Mesodermal cell (in vitro differentiated cells): ENCODE measurements at regions not wholly inside any gene's neighbourhood (a gene's known extent, or its start where the extent isn't known, plus 50 kb on each side); places are given as distances from the start of the nearest gene placed in this dataset.

Experiments used
- H3K27ac ChIP-seq: 2 replicates; pipeline ENCODE4 v1.7.0; 2013; ENCODE audit warnings: mild to moderate bottlenecking, low read depth, low read length, moderate library complexity; ENCODE audit not compliant: severe bottlenecking
- H3K36me3 ChIP-seq: 2 replicates; pipeline ENCODE4 v1.7.1; 2013; ENCODE audit warnings: mild to moderate bottlenecking, low read length, moderate library complexity; ENCODE audit not compliant: control insufficient read depth, insufficient read depth
- H3K4me1 ChIP-seq: one replicate; pipeline ENCODE4 v1.7.1; 2013; ENCODE audit warnings: mild to moderate bottlenecking, low read length; ENCODE audit not compliant: insufficient read depth, control insufficient read depth, poor library complexity, severe bottlenecking
- H3K4me3 ChIP-seq: 2 replicates; pipeline ENCODE4 v1.7.0; 2013; ENCODE audit warnings: low read length, control low read depth, mild to moderate bottlenecking; ENCODE audit not compliant: insufficient read depth, poor library complexity, severe bottlenecking; ENCODE audit errors: extremely low read depth
- H3K9me3 ChIP-seq: 2 replicates; pipeline ENCODE4 v1.7.1; 2013; ENCODE audit warnings: mild to moderate bottlenecking, low read length, moderate library complexity; ENCODE audit not compliant: control insufficient read depth
- WGBS, 2 experiments: methylation state at CpG; one replicate each; pipeline ENCODE4 v1.1.5; 2013; ENCODE audit warnings: missing lambda C conversion rate in 2 of 2; ENCODE audit not compliant: insufficient coverage in 2 of 2; 5-methylcytosine and 5-hydroxymethylcytosine counted together

- Histone ChIP-seq H3K9me3 (no peaks in the 10 kb centered on the region), H3K4me1 (peaks cover 17% of the 10 kb centered on the region), H3K36me3 (no peaks in the 10 kb centered on the region), H3K4me3 (no peak overlapping the region), H3K27ac (no peak overlapping the region)
- WGBS, 2 experiments, result 88 to 93% methylated on average over 18 to 20 of the region's 21 CpGs
Measured at GRCh38 chr22:48494256-48494967, 1333.3 kb downstream of the BRD1 start.

GRCh38 chr22:48493733-48494132, 1333.9 kb downstream of the BRD1 start:
- H3K9me3 ChIP-seq, result no peaks in the 10 kb centered on the region
- no peak overlapping the region for H3K4me3 ChIP-seq
- no peak overlapping the region for H3K27ac ChIP-seq
- 67 to 70% methylated on average over 2 to 5 of the region's 6 CpGs for WGBS, 2 experiments
- no peaks in the 10 kb centered on the region for H3K36me3 ChIP-seq
- H3K4me1 ChIP-seq, result peaks cover 13% of the 10 kb centered on the region

DNA sequence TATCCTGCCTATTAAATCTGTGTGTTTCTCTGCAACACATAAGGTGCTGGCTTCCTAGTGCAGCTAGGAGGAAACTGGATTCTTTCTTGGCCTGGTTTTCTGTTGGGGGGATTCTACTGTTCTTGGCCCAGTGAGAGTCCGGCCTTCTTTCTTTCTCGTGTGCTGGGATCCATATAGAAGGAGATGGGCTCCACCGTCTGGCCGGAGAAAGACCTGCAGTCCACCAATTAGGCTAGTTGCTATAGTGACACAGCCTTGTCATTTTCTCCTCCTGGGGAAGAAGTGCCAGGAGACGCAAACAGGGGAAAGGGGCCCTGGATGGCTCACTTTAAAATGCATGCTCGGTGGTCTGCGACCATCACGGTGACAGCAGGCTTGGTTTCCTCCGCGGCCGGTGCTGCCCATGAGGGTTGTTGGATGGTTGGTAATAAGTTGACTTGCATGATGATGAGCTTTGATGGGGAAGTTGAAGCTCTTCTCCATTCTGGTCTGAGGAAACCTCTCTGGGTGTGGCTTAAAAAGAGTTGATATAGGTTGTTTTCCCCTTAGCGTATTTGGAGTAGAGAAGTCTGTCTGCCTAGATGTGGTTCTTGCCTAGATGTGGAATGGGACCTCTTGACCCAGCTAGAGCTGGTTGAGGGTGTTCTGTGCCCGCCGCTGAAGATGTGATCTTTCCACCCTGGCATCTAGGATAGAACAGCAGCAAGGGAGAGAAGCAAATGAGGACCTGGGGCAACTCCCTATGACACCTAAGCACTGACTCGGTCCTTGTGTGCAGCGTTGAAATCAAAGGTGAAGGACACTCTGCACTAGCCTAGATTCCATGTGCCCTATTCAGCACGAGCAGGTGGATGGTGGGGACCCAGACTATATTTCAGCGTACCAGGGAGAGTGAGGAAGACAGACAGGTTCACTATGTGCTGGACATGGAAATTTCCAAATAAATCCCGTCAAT, 1335.0 kb downstream of the BRD1 start:
- H3K36me3 ChIP-seq, result no peaks in the 10 kb centered on the region
- WGBS, 2 experiments, result 36 to 75% methylated on average over 6 to 16 of the region's 19 CpGs

DNA sequence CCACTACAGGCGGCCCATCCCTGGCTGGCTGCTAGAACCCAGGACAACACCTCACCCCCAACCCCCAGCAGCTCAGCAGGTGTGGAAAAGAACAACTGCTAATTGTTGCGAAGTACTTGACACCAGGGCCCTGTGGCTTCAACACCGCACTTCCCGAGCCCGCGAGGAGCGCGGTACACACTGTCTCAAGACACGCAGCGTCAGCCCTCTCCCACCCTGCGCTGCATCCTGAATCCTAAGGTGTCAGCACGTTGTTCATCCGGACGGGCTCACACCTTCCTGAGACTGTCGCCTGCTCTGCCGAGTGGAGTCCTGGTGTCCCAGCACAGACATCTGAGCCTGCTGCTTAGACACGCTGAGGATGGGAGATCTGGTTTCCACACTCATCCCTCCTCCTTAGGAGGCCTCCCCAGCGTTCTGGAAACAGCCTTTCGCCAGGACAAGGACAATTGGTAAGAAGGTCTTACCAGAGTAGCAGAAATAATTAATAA, 1336.2 kb downstream of the BRD1 start:
- H3K9me3 ChIP-seq, result no peaks in the 10 kb centered on the region
- H3K4me3 ChIP-seq, result no peak overlapping the region
- H3K4me1 ChIP-seq, result peaks cover 12% of the 10 kb centered on the region
- H3K36me3 ChIP-seq, result no peaks in the 10 kb centered on the region
- 10 to 13% methylated on average over 15 to 16 of the region's 19 CpGs for WGBS, 2 experiments
- no peak overlapping the region for H3K27ac ChIP-seq

More for the DNA sequence above, 1335.0 kb downstream of the BRD1 start:
- Histone ChIP-seq H3K9me3 (no peaks in the 10 kb centered on the region), H3K4me3 (no peak overlapping the region), H3K27ac (no peak overlapping the region), H3K4me1 (peaks cover 12% of the 10 kb centered on the region)

DNA sequence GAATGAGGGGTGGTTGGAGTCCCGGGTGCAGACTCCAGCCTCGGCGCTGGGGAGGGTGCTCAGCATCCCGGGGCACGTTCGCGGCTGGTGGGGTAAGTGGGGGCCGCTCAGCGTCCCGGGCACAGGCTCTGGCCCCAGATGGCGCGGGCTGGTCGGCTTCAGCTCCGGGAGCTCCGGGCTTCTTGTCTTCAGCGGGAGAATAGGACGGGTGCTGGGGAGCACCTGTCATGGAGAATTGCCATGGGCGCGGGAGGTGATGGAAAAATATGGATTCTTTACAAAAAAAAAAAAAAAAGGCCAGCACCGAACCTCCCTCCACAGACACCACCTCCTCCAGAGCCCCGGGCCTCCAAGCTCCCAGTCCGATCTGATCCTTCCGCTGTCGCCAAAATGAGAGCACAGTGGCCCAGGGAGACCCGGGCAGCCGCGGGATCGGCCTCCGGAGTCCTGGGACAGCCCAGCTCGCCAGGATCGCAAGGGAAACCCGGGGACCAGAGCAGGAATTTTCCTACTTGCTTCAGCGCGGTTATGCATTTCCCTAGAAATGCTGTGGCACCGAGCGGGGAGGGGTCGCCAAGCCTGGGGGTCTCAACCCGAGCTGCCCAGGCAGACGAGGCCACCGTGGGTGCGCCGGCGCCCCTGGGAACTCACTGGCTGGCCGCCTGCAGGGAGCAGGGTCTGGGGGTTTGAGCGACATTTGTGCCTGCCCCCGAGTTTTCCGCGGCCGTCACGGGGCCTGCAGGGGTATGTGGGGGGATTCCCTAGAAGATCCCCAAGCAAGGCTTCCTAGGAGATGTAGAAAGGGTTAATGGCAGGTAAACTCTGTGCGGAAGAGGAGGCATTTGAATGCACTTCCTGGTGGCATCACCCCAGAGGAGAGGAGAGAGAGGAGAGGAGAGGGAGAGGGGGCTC, 1336.9 kb downstream of the BRD1 start:
- Histone ChIP-seq H3K4me1 (peaks cover 12% of the 10 kb centered on the region), H3K36me3 (no peaks in the 10 kb centered on the region), H3K4me3 (peak overlapping the region; percentile 57), H3K9me3 (no peaks in the 10 kb centered on the region), H3K27ac (no peak overlapping the region)
- 1 to 2% methylated on average over 35 to 37 of the region's 51 CpGs for WGBS, 2 experiments

DNA sequence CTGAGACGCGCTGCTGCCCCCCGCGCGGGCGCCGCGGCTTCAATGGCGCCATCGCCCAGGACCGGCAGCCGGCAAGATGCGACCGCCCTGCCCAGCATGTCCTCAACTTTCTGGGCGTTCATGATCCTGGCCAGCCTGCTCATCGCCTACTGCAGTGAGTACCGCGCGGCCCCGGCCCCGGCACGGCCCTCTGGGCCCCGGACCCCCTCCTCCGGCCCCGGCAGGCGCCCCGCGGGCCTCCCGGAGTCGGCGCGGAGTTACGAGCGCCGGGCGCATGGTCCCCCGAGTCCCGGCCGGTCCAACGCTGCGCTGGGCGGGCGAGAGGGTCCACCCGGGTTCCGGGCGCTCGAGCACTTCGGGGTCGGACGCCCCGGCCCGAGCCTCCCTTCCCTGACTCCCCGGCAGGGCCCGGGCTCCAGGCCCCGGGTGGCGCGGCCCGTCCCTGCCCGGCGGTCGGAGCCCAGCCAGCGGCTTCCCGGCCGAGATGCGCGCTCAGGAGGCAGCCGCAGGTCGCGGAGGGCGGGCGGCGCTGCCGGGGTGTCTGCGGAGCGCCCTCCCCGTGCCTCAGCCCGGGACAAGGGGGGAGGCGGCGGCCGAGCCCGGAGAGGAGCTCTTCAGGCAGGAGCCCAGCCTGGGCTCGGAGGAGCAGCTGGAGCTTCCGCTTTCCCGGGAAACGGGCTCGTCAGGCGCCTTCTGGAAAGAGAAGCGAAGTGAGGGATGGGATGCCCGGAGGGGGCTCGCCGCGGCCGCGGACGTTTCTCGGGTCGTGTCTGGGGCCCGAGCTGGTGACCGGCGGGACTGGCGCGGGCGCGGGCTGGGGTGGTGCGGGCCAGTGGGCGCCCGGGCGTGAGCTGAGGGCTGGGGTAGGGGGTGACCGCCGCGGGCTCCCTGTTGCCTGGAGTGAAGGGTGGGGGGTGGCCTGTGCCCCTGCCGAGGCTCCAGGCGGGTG, 1337.8 kb downstream of the BRD1 start:
- WGBS, 2 experiments, result 0% methylated on average over 88 to 97 of the region's 113 CpGs
- Histone ChIP-seq H3K4me3 (peak overlapping the region; percentile 57), H3K36me3 (no peaks in the 10 kb centered on the region), H3K4me1 (peaks cover 12% of the 10 kb centered on the region), H3K27ac (no peak overlapping the region), H3K9me3 (no peaks in the 10 kb centered on the region)

DNA sequence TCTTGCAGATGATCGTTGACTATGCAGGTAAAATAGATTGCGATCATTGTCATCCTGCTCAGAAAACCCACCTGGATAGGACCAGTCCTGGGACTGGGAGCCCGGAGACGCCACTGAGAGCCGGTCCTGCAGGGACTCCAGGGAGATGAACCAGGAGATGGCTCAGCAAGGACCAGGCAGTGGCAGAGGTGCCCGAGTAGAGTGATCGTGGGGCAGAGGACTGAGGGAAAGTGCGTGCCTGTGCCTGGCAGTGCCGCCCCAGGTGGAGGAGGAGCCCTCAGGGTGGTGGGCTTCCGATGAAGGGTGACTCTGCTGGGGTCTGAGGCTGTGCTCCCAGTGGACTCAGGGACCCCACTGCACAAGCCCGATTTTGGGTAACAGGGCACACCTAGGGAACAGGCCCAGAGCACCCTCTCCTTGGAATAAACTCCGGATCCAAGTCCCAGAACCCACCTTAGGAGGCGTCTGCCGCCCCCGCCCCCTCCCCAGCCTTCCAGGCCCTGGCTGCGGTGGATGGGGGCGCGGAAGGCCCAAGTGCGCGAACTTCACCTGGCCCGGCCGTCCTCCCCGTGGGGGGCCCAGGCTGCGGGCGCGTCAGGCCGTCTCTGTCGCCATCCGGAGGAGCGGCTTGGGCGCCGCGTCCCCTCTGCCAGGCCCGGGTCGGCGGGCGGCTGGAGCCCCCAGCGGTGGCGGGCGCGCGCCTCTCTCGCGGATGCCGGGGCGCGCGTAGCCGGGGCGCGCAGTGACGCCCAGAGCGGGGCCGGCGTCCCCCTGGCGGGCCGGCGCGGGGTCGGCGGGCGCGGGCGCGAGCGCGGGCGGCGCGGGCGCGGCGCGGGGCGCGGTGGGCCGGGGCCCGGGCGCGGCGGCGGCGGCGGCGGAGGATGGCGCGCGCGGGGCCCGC, 1338.8 kb downstream of the BRD1 start:
- H3K4me3 ChIP-seq, result peak overlapping the region; percentile 8
- 15 to 17% methylated on average over 58 to 71 of the region's 90 CpGs for WGBS, 2 experiments
- no peak overlapping the region for H3K27ac ChIP-seq

DNA sequence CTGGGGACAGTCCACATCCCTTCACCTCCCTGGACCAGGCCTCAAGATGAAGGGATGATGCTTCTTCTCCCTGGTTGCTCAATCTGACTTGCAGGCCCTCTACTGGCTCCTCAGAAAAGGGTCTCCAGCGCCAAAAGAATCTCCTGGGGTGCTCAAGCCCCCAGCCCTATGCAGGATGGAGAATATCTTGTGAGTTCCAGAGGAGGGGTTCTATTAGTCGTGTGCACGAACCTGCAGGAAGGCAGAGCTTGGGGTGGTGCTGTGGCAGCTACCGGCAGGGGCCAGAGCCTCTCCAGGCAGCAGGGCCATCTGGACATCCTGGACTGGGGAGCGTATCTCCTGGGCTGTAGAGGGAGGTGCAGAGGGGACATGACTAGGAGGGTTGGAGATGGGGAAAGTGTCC, 1339.5 kb downstream of the BRD1 start:
- WGBS, 2 experiments, result 60 to 63% methylated on average over 2 to 3 of the region's 5 CpGs
- Histone ChIP-seq H3K36me3 (no peaks in the 10 kb centered on the region), H3K27ac (no peak overlapping the region), H3K4me3 (no peak overlapping the region), H3K4me1 (peaks cover 12% of the 10 kb centered on the region), H3K9me3 (no peaks in the 10 kb centered on the region)

More for the DNA sequence above, 1338.8 kb downstream of the BRD1 start:
- Histone ChIP-seq H3K9me3 (no peaks in the 10 kb centered on the region), H3K36me3 (no peaks in the 10 kb centered on the region), H3K4me1 (peaks cover 12% of the 10 kb centered on the region)

DNA sequence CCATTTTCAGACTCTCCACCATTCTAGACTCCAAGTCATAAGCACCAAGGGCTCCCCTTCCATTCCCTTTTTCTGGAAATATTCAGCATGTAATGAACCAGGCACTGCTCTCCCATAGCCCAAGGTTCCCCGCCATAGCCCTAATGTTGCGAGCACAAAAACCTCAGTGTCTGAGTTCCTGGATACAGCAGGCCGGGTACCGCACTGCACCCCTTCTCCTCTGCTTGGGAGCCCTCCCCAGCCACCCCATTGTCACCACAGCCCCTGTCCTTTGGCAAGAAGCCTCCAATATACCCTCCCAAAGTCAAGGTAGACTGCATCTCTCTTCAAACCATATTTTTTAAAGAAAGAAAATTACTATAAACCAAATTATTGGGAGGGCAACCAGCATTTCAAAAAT, 1341.1 kb downstream of the BRD1 start:
- Histone ChIP-seq H3K9me3 (no peaks in the 10 kb centered on the region), H3K4me1 (peaks cover 10% of the 10 kb centered on the region), H3K4me3 (no peak overlapping the region), H3K27ac (no peak overlapping the region), H3K36me3 (no peaks in the 10 kb centered on the region)
- 94 to 100% methylated on average over 2 of the region's 4 CpGs for WGBS, 2 experiments
